ENCODE measurements at regions not wholly inside any gene's neighbourhood (a gene's known extent, or its start where the extent isn't known, plus 50 kb on each side); places are given as distances from the start of the nearest gene placed in this dataset.

DNA sequence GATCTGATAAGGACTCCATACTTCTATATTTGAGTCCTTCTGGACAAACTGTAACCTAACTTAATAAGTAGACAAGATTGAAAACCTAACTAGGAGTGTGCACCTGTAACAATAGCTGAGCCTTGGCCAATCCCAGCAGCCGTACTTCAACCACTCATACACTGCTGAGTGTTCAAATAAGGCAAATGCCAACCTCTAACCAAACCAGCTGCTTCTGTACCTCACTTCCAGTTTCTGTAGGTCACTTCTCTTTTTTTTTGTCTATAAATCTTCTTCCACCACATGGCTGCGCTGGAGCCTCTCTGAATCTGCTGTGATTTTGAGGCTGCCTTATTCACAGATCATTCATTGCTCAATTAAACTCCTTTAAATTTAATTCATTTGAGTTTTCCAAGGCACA, 753.2 kb downstream of the DNAJB9 start:
- TF ChIP-seq, protein P1, sequence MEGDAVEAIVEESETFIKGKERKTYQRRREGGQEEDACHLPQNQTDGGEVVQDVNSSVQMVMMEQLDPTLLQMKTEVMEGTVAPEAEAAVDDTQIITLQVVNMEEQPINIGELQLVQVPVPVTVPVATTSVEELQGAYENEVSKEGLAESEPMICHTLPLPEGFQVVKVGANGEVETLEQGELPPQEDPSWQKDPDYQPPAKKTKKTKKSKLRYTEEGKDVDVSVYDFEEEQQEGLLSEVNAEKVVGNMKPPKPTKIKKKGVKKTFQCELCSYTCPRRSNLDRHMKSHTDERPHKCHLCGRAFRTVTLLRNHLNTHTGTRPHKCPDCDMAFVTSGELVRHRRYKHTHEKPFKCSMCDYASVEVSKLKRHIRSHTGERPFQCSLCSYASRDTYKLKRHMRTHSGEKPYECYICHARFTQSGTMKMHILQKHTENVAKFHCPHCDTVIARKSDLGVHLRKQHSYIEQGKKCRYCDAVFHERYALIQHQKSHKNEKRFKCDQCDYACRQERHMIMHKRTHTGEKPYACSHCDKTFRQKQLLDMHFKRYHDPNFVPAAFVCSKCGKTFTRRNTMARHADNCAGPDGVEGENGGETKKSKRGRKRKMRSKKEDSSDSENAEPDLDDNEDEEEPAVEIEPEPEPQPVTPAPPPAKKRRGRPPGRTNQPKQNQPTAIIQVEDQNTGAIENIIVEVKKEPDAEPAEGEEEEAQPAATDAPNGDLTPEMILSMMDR (IDR thresholded peaks at IDR 0.05) = no peak

DNA sequence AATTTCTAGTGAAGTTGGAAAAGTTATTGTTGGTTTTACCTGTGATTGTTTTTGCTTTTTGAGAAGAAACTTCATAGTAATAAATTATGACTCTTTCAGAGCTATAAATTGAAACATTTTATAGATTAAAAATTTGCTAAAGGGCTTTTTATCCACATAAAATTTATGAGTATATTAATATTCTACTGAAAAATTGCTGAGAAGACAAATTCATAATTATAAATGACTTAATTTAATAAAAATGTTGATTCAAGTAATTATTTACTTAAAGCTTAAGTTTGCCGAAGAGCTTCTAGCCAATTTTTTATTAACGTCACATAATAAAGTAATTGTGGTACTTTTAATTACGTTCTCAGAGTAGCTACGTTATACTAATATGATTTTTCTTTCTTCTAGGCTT, 761.7 kb downstream of the DNAJB9 start:
- TF ChIP-seq, protein P1 (IDR thresholded peaks at IDR 0.05) = no peak

DNA sequence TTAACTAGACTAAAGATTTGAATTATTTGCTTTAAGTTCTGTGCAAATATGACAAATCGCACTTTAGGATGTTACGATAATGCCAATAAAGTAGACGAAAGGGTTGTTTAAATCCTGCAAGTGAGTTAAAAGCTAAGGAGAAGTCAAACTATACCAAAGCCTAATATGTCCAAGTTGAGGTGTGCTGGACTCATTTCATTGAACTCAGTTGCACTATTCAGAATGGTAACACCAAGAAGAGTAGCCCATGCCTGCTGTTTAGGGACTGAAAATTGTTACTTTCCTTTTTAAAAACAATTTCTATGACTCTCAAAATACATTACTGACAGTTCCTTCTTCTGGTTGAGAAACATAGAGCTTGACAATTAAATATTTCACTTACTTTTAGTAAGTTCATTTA, 766.3 kb downstream of the DNAJB9 start:
- TF ChIP-seq, protein P1 (IDR thresholded peaks at IDR 0.05) = no peak

DNA sequence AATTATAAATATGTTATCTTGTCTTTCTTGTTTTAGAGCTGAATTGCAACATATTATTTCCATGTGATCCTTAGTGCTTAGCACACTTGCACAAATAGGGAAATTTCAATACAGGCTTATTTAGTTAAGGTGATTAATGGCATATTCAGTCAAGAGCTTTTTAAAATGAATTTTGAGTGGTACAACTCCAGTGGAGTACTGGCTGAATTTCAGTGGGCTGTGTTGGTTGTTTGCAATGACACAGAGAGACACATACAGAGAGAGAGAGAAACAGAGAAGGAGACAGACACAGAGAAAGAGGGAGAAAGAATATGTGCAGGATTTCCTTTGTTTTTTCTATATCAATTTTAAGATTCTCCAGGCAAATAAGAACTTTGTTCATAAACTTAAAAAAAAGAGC, 766.9 kb downstream of the DNAJB9 start:
- TF ChIP-seq, protein P1 (IDR thresholded peaks at IDR 0.05) = no peak

DNA sequence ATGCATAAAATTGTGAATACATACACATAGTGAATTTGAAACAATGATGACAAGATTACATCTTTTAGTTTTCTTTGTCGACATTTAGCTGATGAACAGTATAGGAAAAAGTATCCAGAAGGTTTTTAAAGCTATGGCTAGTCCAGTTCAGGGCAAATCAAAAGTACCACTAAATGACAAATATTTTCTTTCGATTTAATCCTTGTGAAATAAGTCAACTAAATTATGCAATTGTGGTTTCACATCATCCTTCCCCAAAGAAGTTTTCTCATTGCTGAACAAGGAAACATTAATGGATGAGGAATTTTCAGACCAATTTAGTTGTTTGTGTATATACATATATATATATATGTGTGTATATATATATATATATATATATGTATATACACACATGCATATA, 774.0 kb downstream of the DNAJB9 start:
- TF ChIP-seq, protein P1 (IDR thresholded peaks at IDR 0.05) = no peak

DNA sequence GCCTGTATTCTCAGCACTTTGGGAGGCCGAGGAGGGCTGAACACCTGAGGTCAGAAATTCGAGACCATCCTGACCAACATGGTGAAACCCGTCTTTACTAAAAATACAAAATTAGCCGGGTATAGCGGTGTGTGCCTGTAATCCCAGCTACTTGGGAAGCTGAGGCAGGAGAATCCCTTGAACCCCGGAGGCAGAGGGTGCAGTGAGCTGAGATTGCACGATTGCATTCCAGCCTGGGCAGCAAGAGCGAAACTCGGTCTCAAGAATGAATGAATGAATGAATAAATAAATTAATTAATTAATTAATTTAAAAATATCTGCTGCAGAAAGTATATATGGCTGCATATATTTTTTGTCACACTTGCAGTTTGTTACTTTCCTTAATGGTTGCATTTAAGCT, 781.8 kb downstream of the DNAJB9 start:
- TF ChIP-seq, protein P1 (IDR thresholded peaks at IDR 0.05) = no peak

DNA sequence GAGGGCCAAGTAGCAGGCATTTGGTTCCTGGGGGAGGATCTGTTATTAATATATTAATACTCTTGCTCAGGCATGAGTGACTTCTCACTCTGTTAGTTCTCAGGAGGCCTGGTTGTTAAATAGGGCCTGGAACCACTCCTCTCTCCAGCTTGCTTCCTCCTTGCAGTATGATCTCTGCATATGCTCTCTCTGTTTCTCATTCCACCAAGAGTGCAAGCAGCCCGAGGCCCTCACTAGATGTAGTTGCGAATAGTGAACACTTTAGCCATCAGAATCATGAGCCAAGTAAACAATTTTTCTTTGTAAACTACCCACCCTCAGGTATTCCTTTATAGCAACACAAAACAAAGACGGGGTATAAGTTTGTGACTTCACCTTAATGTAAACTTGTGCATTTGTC, 784.3 kb downstream of the DNAJB9 start:
- TF ChIP-seq, protein P1 (IDR thresholded peaks at IDR 0.05) = no peak

DNA sequence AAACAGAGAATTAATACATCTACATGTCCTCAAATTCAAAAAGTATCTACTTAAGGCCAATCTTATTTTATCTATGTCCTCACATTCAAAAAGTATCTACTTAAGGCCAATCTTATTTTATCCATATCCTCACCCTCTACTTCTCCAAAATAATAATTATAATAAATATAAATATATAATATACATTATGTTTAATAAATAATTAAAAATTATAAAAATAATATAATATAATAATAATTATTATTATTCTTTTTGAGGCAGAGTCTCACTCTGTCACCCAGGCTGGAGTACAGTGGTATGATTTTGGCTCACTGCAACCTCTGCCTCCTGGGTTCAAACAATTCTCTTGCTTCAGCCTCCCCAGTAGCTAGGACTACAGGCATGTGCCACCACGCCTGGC, 784.9 kb downstream of the DNAJB9 start:
- TF ChIP-seq, protein P1 (IDR thresholded peaks at IDR 0.05) = no peak

Data from LNCAP (cell line).